ENCODE measurements at regions not wholly inside any gene's neighbourhood (a gene's known extent, or its start where the extent isn't known, plus 50 kb on each side); places are given as distances from the start of the nearest gene placed in this dataset.

DNA sequence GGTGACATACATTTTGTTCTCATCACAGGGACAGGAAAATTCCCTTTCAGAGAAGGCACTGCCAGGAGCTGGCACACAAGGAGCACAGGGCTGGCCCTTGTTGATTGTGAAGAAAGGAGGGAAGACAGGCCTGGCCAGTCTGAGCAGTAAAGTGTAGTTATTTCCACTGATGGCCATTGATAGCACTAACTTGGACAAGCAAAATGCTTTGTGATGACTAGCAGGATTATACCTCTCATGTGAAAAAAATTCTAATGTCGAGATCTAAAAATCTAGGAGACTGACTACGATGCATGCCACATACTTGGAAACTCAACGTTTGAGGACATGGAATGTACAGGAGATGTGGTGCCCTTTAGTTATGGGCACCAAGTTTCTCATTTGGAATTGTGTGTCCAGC is 54.3 kb upstream of the ST8SIA2 start:
- no peak for DNase-seq (ENCODE audit: low read depth)
- no peak overlapping the region for H3K4me3 ChIP-seq (ENCODE audit: low read depth, low read length)
- TF ChIP-seq, protein P1, sequence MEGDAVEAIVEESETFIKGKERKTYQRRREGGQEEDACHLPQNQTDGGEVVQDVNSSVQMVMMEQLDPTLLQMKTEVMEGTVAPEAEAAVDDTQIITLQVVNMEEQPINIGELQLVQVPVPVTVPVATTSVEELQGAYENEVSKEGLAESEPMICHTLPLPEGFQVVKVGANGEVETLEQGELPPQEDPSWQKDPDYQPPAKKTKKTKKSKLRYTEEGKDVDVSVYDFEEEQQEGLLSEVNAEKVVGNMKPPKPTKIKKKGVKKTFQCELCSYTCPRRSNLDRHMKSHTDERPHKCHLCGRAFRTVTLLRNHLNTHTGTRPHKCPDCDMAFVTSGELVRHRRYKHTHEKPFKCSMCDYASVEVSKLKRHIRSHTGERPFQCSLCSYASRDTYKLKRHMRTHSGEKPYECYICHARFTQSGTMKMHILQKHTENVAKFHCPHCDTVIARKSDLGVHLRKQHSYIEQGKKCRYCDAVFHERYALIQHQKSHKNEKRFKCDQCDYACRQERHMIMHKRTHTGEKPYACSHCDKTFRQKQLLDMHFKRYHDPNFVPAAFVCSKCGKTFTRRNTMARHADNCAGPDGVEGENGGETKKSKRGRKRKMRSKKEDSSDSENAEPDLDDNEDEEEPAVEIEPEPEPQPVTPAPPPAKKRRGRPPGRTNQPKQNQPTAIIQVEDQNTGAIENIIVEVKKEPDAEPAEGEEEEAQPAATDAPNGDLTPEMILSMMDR (IDR thresholded peaks at IDR 0.05; ENCODE audit: control insufficient read depth, extremely low read depth, insufficient read depth): no peak
